GM12872 (cell line): ENCODE measurements at regions not wholly inside any gene's neighbourhood (a gene's known extent, or its start where the extent isn't known, plus 50 kb on each side); places are given as distances from the start of the nearest gene placed in this dataset.

ENCODE experiments used
- TF ChIP-seq, protein P1 (sequence below): IDR thresholded peaks from 3 replicates; pipeline ENCODE4 v1.5.1; 2011; ENCODE audit warnings: low read depth, mild to moderate bottlenecking, low read length, moderate library complexity; ENCODE audit not compliant: insufficient read depth

DNA sequence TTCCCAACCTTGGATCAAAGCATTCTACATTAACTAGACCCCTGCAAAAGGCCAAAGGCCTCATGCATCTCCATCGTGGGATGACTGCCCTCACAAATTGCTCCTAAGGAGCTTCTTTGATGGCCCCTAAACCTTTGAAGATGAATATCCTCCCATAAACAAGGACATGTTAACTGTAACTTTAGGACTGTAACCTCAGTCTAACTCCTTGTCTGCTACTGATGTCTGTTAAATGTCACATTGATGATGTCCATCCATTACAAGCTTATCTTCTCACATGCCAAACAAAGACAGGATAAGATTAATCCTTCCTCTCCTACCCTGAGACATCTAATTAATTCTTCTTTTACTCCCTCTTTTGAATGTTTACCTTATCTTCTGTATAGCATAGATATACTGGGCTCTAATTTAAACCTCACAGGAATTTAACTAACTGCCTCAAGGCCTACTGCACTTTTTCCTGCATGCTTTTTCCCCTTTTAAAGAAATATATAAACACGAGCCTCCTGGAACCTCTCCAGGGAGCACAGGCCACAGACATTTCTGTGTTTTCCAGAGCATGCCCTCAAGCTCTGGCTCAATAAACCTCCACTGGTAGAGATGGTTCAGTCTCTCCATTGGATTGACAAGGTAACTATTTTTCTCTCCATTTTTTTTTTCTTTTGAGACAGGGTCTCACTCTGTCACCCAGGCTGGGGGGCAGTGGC is 90.6 kb upstream of the SLC25A48 start:
- TF ChIP-seq, protein P1, sequence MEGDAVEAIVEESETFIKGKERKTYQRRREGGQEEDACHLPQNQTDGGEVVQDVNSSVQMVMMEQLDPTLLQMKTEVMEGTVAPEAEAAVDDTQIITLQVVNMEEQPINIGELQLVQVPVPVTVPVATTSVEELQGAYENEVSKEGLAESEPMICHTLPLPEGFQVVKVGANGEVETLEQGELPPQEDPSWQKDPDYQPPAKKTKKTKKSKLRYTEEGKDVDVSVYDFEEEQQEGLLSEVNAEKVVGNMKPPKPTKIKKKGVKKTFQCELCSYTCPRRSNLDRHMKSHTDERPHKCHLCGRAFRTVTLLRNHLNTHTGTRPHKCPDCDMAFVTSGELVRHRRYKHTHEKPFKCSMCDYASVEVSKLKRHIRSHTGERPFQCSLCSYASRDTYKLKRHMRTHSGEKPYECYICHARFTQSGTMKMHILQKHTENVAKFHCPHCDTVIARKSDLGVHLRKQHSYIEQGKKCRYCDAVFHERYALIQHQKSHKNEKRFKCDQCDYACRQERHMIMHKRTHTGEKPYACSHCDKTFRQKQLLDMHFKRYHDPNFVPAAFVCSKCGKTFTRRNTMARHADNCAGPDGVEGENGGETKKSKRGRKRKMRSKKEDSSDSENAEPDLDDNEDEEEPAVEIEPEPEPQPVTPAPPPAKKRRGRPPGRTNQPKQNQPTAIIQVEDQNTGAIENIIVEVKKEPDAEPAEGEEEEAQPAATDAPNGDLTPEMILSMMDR: no peak

DNA sequence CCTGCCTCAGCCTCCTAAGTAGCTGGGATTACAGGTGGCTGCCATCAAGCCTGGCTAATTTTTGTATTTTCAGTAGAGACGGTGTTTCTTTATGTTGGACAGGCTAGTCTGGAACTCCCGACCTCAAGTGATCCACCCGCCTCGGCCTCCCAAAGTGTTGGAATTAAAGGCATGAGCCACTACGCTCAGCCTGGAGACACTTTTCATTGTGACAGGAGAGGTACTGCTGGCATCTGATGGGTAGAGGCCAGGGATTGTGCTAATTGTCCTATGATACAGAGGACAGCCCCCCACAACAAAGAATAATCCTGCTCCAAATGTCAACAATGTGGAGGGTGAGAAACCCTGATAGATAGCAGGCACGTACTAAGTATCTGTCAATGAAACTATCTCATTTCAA is 91.3 kb upstream of the SLC25A48 start:
- TF ChIP-seq, protein P1: no peak

DNA sequence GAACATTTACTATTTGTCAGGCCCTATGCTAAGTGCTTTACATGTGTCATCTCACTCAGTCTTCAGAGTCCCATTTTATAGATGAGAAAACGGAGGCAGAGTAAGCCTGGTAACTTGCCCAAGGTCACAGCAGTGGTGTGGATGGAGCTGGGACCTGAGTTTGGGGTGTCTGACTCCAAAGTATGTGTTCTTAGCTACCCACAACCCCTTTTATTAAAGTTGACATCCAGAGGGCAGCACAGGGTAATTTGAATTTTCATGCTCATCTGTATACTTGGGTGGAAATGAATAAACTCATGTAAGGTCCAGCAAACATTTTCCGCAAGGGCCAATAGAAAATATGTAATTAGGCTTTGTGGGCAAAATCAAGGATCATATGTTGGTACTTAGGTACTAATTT is 93.4 kb upstream of the SLC25A48 start:
- TF ChIP-seq, protein P1: no peak

DNA sequence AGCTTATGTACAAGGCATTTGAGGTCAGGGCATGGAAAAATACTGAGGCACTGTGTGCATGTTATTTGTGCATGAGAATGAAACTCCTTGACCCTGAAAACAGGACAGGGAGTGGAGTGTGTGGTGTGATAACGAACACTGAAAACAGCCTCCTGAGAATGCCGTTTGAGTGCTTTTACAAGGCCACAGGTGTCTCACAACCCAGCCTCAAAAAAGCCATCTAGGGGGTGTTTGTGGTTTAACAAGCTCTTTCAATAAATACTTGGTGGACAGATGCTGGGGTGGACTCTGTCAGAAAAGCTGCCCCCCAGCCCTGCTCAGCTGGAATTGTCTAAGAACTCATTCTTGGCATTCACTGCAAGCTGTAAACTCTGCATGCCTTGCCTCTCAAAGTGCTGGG is 94.0 kb upstream of the SLC25A48 start:
- TF ChIP-seq, protein P1: no peak

DNA sequence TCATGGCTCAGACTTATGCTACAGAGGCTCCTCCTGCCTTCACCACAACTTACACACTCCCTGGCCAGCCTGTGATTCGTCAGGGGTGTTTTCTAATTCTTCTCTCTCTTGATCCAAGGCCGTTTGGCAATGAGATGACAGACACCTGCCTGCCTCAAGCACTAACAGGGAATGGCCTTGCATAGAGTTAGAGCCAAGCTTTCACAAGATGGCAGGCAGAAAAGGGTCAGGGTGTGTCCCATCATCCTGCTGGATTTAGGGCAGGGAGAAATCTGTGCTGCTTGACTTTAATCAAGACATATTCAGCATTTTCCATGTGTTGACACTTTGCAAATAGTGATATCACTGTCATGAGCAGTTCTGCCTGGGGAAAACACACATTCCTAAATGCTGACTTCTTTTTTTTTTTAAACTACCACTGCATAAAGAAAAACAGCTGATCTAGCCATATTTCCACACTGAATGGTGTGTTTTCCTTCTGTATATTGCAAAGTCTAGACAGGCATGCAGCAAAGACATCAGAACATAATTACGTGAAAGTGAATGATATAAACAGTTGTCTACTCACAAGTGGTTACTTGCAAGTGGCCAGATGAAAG is 95.0 kb upstream of the SLC25A48 start:
- TF ChIP-seq, protein P1: no peak

DNA sequence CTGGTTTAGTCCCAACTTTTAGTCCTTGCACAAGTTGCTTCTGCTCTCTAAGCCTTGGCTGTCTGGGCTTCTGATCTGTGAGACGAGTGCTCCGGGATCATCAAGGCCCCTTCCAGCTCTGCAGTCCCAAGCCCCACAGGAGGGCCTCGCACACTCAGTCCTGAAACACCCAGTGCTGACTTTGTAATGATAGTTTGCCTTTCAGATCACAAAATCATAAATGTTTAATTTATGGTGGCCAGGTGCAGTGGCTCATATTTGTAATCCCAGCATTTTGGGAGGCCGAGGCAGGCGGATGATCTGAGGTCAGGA is 95.9 kb upstream of the SLC25A48 start:
- TF ChIP-seq, protein P1: no peak

DNA sequence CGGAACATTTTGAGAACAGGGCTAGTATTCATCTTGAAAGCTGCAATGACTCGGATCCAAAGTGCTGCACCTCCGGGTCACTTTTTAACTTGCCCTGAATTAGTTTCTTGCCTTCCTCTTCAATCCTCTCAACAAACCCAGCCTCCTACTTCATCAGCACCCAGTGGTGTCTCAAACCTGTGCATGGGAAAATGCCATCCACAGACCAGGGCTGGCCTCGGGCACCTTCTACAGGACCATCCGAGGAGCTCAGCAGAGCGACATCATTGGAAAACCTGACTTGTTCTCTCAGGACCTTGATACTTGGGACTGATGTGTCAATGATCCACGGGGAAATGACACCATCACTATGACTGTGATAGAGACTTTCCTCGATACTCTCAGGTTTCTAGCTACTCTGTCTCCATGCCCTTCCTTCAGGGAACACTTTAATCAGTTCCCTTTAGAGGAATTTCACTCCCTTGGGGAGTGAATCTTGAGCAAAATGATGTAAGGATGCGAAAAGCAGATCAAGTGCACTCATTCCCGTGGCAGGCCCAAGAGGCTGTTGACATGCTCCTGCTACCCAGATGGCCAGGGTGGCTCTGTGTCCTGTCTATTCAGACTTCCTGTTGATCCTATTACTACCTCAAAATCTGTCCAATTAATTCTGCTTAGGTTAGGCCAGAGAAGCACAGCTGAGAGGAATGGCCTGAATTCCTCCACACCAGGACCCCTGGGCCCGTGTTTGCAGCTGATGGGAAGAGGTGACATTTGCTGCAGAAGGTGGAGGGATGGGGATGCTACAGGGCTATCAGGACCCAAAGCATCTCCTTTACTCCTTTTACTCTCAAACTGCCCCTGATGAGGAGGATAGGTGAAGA is 96.5 kb upstream of the SLC25A48 start:
- TF ChIP-seq, protein P1: no peak
